GM21619 (cell line): ENCODE measurements at regions not wholly inside any gene's neighbourhood (a gene's known extent, or its start where the extent isn't known, plus 50 kb on each side); places are given as distances from the start of the nearest gene placed in this dataset.
"Not testable (repeated sequence)": the region's sequence is repeated elsewhere in the genome, so short reads cannot be mapped to it uniquely, and the experiment has no call there.

Experiments
- ATAC-seq: cut with Tn5 transposase; IDR thresholded peaks from one replicate; pipeline ENCODE4 v1.9.1; 2021; ENCODE audit not compliant: unreplicated experiment

GRCh38 chr7:42687211-42688055 is 224.4 kb downstream of the C7orf25 start:
- ATAC-seq: no peak

DNA sequence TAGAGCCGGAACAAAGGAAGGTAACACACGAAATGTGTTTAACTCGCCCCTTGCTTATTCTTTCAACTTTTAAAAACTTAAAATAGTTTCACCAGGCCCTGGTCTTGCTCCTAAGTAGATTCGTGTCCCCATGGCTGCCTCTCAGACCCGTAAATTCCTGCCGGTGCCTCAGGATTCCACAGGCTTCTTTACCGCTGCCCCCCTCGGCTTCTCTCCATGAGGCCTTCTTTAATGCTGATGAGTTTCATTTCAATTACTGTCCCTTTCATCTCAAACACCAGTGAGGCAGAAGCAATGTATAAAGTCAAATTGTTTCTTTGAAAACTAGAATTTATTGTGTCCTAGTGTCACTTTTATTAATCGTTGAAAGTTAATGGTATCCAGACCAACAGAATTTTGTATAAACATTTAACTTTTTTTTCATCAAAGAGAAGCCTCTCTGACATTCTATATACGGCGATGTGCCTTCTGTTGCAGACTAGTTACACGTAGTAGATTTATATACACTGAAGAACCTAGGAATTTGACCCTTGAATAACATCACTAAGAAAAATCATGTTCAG is 225.2 kb downstream of the C7orf25 start:
- ATAC-seq: no peak

DNA sequence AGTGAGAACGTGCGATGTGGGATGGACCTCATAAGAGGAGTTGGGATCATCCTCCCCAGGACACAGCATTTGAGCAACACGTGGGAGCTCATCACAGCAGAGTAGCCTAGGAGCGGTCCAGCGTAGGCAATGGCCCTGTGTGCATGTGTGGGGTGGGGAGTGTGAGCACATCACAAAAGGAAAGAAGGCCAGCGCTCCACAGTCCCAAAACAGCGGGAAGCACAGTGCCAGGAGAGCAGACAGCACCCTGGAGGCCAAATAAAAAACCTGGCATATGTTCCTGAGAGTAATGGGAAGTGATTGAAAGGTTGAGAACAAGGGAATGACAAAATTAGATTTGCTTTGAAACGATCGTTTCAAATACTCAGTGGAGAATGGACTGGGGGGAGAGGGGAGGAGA is 226.0 kb downstream of the C7orf25 start:
- ATAC-seq: no peak

- no peak for ATAC-seq
These were observed 233.8 kb downstream of the C7orf25 start for GRCh38 chr7:42677751-42678699.

DNA sequence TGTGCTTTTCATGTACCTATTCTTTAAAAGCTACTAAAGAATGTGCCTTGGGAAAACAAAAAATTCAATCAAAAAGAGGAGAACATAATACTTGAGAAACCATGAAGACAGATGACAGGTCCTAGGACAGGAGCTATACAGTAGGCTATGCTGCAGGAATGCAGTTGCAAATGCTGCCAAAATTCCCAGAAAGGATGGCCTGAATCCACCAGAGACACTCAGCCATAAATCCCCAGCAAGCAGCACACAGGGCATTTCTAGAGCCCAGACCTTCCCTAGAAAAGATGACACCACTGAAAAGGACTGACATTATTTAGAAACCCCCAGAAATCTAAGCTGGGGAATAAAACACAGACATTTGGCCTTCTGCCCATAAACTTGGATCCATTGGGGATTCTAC is 237.3 kb downstream of the C7orf25 start:
- no peak for ATAC-seq

GRCh38 chr7:42673951-42674350 is 237.9 kb downstream of the C7orf25 start:
- ATAC-seq: no peak

DNA sequence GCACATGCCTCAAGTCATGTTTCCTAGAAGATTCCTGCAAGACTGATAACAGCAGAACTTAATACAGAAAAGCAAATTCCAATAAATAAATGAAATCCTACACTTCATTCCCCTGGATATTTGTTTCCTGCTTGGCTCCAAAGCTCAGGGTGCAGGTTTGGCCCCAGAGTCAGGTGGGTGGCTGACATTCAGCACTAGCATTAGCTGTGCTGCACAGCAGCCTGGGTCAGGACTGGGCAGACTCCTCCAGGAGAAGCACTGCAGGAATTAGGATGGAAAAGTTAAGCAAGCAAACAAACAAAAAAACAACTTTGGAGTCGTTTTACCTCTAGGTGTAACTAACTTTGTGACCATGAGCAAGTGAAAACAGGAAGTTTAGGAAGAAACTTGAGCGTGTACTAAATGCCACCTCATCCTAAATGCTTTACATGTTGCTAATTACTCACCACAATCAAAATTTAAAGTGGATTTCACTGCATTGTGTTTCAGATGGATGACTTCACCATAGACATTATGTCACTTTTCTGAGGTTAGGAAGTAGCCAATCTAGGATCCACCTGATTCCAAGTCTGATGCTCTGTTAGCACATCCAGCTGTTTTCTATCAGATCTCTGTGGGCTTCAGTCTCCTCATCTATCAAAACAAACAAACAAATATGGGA is 239.4 kb downstream of the C7orf25 start:
- ATAC-seq: no peak

- no peak for ATAC-seq
These were observed 240.2 kb downstream of the C7orf25 start for GRCh38 chr7:42671627-42672026.

GRCh38 chr7:42666994-42667393 is 244.9 kb downstream of the C7orf25 start:
- ATAC-seq: no peak

- no peak for ATAC-seq
These were observed 249.0 kb downstream of the C7orf25 start for GRCh38 chr7:42662862-42663261.

- no peak for ATAC-seq
These were observed 250.6 kb downstream of the C7orf25 start for GRCh38 chr7:42661312-42661711.

- ATAC-seq: no peak
These were observed 261.2 kb downstream of the C7orf25 start for GRCh38 chr7:42650701-42651100.

GRCh38 chr7:42650171-42650570 is 261.7 kb downstream of the C7orf25 start:
- no peak for ATAC-seq

DNA sequence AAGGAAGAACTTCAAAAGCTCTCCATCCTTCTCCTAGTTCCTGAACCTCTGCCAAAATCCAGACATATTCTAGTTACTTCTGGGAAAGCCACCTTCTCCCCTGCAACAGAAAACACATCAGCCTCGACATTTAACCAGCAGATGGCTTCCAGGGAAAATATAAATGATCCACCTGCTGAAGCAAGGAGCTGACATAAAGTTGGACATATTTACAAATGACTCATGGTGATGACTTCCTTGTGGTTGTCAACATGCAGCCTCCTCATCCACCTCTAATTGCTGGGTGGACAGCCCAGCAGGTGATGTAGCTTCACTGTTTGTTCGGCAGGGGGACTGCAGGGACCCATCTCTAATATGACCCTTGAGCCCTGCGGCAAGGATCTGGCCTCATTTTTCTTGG is 266.0 kb downstream of the C7orf25 start:
- no peak for ATAC-seq

DNA sequence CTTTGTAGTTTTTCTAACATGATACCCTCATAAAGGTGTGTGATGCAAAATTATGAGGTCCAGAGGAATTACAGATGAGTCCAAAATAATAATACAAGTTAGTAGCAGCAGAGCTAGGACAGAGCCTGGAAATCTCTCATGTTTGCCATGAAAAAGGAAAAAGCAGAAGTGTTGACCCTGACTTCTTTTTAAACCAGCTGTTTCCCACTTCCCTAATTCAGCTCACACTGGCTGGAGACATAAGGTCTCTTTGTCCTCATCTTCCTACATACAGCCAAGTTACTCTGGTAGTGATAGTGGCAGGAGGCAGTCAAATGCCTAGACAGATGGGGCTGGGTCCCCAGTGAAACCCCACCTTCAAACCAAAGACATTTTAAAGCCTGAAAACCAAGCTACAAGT is 269.2 kb downstream of the C7orf25 start:
- ATAC-seq: no peak

- no peak for ATAC-seq
These were observed 271.9 kb downstream of the C7orf25 start for GRCh38 chr7:42639930-42640329.

DNA sequence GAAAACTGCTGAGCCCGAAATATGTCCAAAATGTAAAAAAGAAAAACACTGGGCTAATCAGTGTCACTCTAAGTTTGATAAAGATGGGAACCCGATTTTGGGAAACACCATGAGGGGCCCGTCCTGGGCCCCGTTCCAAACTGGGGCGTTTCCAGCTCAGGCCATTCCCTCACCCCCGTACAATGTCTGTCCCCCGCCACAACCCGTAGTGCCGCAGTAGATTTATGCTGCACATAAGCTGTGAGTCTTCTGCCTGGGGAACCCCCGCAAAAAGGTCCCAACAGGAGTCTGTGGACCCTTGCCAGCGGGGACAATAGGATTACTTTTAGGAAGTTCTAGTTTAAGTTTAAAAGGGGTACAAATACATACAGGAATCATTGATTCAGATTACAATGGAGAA is 275.5 kb downstream of the C7orf25 start:
- not testable (repeated sequence) for ATAC-seq

DNA sequence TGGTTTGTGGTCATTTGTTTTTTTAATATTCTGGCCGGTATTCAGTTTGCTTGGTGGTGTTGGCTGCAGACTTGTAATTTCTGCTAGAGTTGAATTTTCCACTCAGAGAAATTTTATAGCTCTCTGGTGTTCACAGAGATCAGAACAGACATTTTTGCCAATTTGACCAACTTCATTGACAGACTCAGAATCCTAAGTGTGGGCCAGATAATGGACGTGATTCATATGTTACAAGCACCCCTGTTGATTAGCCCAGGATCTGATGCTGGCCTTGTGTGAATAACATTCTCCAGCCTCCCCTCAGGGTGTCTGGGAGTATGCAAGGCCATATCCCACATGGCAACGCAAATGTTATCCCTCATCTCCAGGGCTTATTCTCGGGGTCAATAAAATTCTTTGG is 283.8 kb downstream of the C7orf25 start:
- ATAC-seq: no peak

DNA sequence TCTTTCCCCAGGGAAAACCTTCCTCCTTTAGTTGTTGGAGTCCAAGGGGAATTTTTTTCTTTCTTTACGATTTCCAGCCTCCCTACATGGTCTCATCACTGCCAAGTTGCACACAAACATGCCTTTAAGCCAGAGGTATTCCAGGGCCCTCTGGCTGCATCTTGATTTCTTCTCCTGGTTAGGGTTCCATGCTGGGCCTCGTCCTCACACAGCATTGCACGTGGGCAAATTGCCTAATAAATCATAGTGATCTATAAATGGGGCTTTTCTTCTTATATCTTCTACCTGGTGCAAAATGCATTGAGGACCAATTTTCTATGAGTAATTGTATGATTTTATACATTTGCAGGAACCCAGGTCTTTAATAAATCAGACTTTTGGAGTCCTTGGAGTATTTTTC is 284.2 kb downstream of the C7orf25 start:
- no peak for ATAC-seq

- ATAC-seq: no peak
These were observed 284.8 kb downstream of the C7orf25 start for GRCh38 chr7:42627101-42627500.

DNA sequence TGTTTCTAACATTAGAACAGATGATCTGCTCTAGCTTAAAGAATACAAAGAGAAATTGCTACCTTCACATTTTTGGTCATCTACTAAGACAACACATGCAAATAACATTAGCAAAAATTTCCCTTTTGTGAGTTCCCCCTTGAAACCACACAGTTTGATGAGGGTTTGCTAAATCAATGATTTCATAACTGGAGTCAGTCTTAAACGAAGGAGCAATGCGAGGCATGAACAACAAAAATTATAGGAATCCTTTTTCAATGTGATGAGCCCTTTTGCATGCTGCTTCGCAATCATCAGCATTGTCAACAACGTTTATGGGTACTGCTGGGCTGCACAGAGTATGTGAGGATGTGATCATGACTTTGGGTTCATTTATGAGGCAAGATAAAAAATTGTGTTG is 286.4 kb downstream of the C7orf25 start:
- ATAC-seq: no peak
